ENCODE measurements at regions not wholly inside any gene's neighbourhood (a gene's known extent, or its start where the extent isn't known, plus 50 kb on each side); places are given as distances from the start of the nearest gene placed in this dataset.

DNA sequence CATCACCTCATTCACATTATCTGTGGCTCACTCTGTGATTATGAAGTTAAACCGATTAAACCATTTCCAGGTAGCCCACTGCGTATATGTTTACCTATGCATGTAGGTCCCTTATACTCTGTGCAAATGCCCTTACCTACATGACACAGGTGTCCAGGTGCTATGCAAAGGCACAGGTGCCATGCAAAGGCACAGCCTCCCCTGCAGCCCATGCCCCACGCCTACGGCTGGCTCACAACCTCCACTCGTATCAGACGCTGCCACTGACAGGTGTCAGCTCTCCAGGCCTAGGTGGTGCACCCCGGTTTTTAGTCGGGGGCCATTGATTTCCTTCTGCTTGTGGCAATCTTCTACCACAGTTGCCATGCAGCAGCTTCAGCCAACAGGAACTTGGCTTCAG, 57.7 kb upstream of the IRX1 start:
- Histone ChIP-seq H2BK5ac (ENCODE audit: low read depth, low read length) (no peak overlapping the region), H4K91ac (replicated peaks; ENCODE audit: insufficient read length, low read length) (no peak overlapping the region), H2BK20ac (ENCODE audit: low read length) (no peak overlapping the region), H4K8ac (ENCODE audit: extremely low read depth, insufficient read depth, low read length) (no peak overlapping the region), H2BK12ac (ENCODE audit: low read depth, low read length) (no peak overlapping the region), H3K79me1 (ENCODE audit: low read depth, low read length) (no peaks in the 10 kb centered on the region), H3K36me3 (ENCODE audit: control insufficient read depth in 2 of 4, insufficient read depth in 4 of 4, low read length in 3 of 4) (no peaks in the 10 kb centered on the region), H3K27me3 (replicated peaks in 1 of 4; ENCODE audit: control insufficient read depth in 3 of 4, extremely low read depth in 1 of 4, insufficient read depth in 3 of 4, low read length in 3 of 4) (no peaks in the 10 kb centered on the region), H3K4ac (replicated peaks; ENCODE audit: insufficient read length, low read depth, low read length) (no peak overlapping the region), H2AFZ (ENCODE audit: low read length) (no peak overlapping the region), H3K4me3 (ENCODE audit: extremely low read depth in 1 of 4, insufficient read depth in 2 of 4, low read depth in 3 of 4, low read length in 4 of 4) (no peak overlapping the region), H4K5ac (ENCODE audit: insufficient read length, low read depth, low read length) (no peak overlapping the region), H3K79me2 (ENCODE audit: control insufficient read depth in 1 of 2, insufficient read depth in 2 of 2, low read length in 2 of 2) (no peaks in the 10 kb centered on the region), H2AK5ac (ENCODE audit: low read depth, low read length) (no peak overlapping the region), H3K23ac (ENCODE audit: insufficient read length) (no peak overlapping the region), H3K9ac (replicated peaks in 1 of 4; ENCODE audit: extremely low read depth in 1 of 4, low read depth in 3 of 4, low read length in 3 of 4) (no peak overlapping the region), H3K4me2 (ENCODE audit: insufficient read depth in 1 of 2, low read depth in 2 of 2, low read length in 2 of 2) (no peak overlapping the region), H3K23me2 (ENCODE audit: low read depth, low read length) (no peaks in the 10 kb centered on the region; the same call in 1 of the 2 replicates), H3K14ac (ENCODE audit: insufficient read length) (no peak overlapping the region), H3K9me3 (ENCODE audit: insufficient read depth in 2 of 2, low read depth in 1 of 2, low read length in 1 of 2) (no peaks in the 10 kb centered on the region; a peak in 1 of 4 replicates), H3K27ac (ENCODE audit: low read depth, low read length) (no peak overlapping the region), H4K20me1 (replicated peaks in 1 of 2; ENCODE audit: control insufficient read depth in 1 of 2, insufficient read depth in 2 of 2, low read length in 2 of 2) (no peaks in the 10 kb centered on the region), H2BK15ac (ENCODE audit: low read length) (no peak overlapping the region), H3K56ac (replicated peaks; ENCODE audit: insufficient read length, low read depth, low read length) (no peak overlapping the region), H2BK120ac (replicated peaks; ENCODE audit: low read depth, low read length) (no peak overlapping the region), H3K18ac (ENCODE audit: extremely low read depth, low read length) (no peak overlapping the region), H3K4me1 (replicated peaks in 1 of 4; ENCODE audit: control insufficient read depth in 3 of 4, insufficient read depth in 4 of 4, low read length in 3 of 4) (no peaks in the 10 kb centered on the region)
- FAIRE-seq (no peak), DNase-seq (ENCODE audit: low read depth in 1 of 2, low spot score in 2 of 2) (no peak)
- no peak for TF ChIP-seq JUN (IDR thresholded peaks at IDR 0.05; ENCODE audit: low read depth, low read length)
- TF ChIP-seq HDAC2 (IDR thresholded peaks at IDR 0.05; ENCODE audit: borderline replicate concordance in 1 of 2, low read depth in 2 of 2, low read length in 2 of 2), result no peak
- no peak for TF ChIP-seq SP1 (IDR thresholded peaks at IDR 0.05; ENCODE audit: low read depth, low read length)
- TF ChIP-seq FOSL1 (IDR thresholded peaks at IDR 0.05; ENCODE audit: insufficient read depth, low read depth, low read length), result no peak
- no peak for TF ChIP-seq CEBPB (IDR thresholded peaks at IDR 0.05; ENCODE audit: low read depth, low read length)
- ChIA-PET POLR2A (ENCODE audit: partially characterized antibody) (no interaction called here), CTCF (ENCODE audit: partially characterized antibody) (no interaction called here)
- 95% methylated on average over 8 of the region's 8 CpGs; no CpG with 5 or more reads in 1 of the 2 experiments for WGBS, 2 experiments (ENCODE audit: extremely low coverage in 1 of 2, insufficient coverage in 1 of 2, insufficient read length in 1 of 2, insufficient replicate concordance in 2 of 2, low coverage in 1 of 2, low lambda C conversion rate in 2 of 2, missing lambda C conversion rate in 1 of 2)
